Neural cell (in vitro differentiated cells): ENCODE measurements at regions not wholly inside any gene's neighbourhood (a gene's known extent, or its start where the extent isn't known, plus 50 kb on each side); places are given as distances from the start of the nearest gene placed in this dataset.

Experiments
- H2AFZ ChIP-seq: fragments of 200-600, 300-800 bp; sonication (generic), shearing (Covaris generic); 2 replicates; pipeline ENCODE4 v1.6.0; 2014; ENCODE audit warnings: low read depth, mild to moderate bottlenecking, antibody characterized with exemption, low read length, moderate library complexity
- H3F3A ChIP-seq: fragments of 200-600 bp; shearing (Covaris generic); 2 replicates; pipeline ENCODE4 v1.6.1; 2016; ENCODE audit warnings: mild to moderate bottlenecking, moderate library complexity, mixed read lengths, antibody characterized with exemption, low read length; ENCODE audit not compliant: insufficient read depth, poor library complexity, severe bottlenecking
- H3K27ac ChIP-seq: fragments of 200-600, 300-800 bp; sonication (generic), shearing (Covaris generic); 2 replicates; pipeline ENCODE4 v1.5.1; 2014; ENCODE audit warnings: mild to moderate bottlenecking, low read length, moderate library complexity
- H3K27me3 ChIP-seq: fragments of 300-800, 200-600 bp; sonication (generic), shearing (Covaris generic); 2 replicates; pipeline ENCODE4 v1.6.0; 2014; ENCODE audit warnings: mild to moderate bottlenecking, low read depth, low read length, moderate library complexity; ENCODE audit not compliant: insufficient read depth
- H3K36me3 ChIP-seq: fragments of 300-800, 200-600 bp; sonication (generic), shearing (Covaris generic); 2 replicates; pipeline ENCODE4 v1.5.1; 2014; ENCODE audit warnings: mild to moderate bottlenecking, antibody characterized with exemption, low read length, moderate library complexity; ENCODE audit not compliant: insufficient read depth
- H3K4me2 ChIP-seq: fragments of 300-800, 200-600 bp; sonication (generic), shearing (Covaris generic); 2 replicates; pipeline ENCODE4 v1.6.0; 2014; ENCODE audit warnings: mild to moderate bottlenecking, low read length
- H3K4me3 ChIP-seq: fragments of 300-800, 200-600 bp; sonication (generic), shearing (Covaris generic); 2 replicates; pipeline ENCODE4 v1.5.1; 2014; ENCODE audit warnings: mild to moderate bottlenecking, low read length, moderate library complexity
- H3K79me2 ChIP-seq: fragments of 200-600 bp; shearing (Covaris generic); replicated peaks from 2 replicates; pipeline ENCODE4 v1.6.0; 2014; ENCODE audit warnings: mild to moderate bottlenecking, low read length, moderate library complexity; ENCODE audit not compliant: insufficient read depth
- H3K9ac ChIP-seq: fragments of 300-800, 200-600 bp; sonication (generic), shearing (Covaris generic); 2 replicates; pipeline ENCODE4 v1.6.1; 2016; ENCODE audit warnings: mild to moderate bottlenecking, low read length, mixed read lengths
- H3K9me2 ChIP-seq: fragments of 200-600 bp; shearing (Covaris generic); 2 replicates; pipeline ENCODE4 v1.6.1; 2016; ENCODE audit warnings: mild to moderate bottlenecking, low read length, mixed read lengths; ENCODE audit not compliant: insufficient read depth
- H3K9me3 ChIP-seq: fragments of 200-600, 300-800 bp; sonication (generic), shearing (Covaris generic); 2 replicates; pipeline ENCODE4 v1.6.1; 2016; ENCODE audit warnings: mild to moderate bottlenecking, mixed run types, low read length, moderate library complexity, mixed read lengths
- H4K20me1 ChIP-seq: fragments of 200-600 bp; shearing (Covaris generic); 2 replicates; pipeline ENCODE4 v1.6.1; 2016; ENCODE audit warnings: mild to moderate bottlenecking, mixed run types; ENCODE audit not compliant: insufficient read depth
- EP300 ChIP-seq: fragments of 450-650 bp; conservative IDR thresholded peaks from 2 replicates; pipeline ENCODE4 v1.6.1; 2014; ENCODE audit warnings: antibody characterized with exemption, mild to moderate bottlenecking, moderate library complexity; ENCODE audit not compliant: poor library complexity, severe bottlenecking
- EZH2 ChIP-seq: fragments of 200-600, 300-800 bp; shearing (Covaris generic), sonication (generic); IDR thresholded peaks from 2 replicates; pipeline ENCODE4 v1.6.1; 2014; ENCODE audit warnings: antibody characterized with exemption, low read length, borderline replicate concordance, mild to moderate bottlenecking; ENCODE audit not compliant: insufficient read depth, poor library complexity, severe bottlenecking
- MXI1 ChIP-seq: fragments of 450-650 bp; conservative IDR thresholded peaks from 2 replicates; pipeline ENCODE4 v1.6.1; 2014; ENCODE audit warnings: antibody characterized with exemption, mild to moderate bottlenecking; ENCODE audit not compliant: poor library complexity, severe bottlenecking
- POLR2AphosphoS5 ChIP-seq: IDR thresholded peaks from 2 replicates; pipeline ENCODE4 v1.6.1; 2012
- RAD21 ChIP-seq: fragments of 450-650 bp; conservative IDR thresholded peaks from 2 replicates; pipeline ENCODE4 v1.6.1; 2014; ENCODE audit warnings: antibody characterized with exemption, mild to moderate bottlenecking, moderate library complexity
- REST ChIP-seq: IDR thresholded peaks from 2 replicates; pipeline ENCODE4 v1.6.1; 2012; ENCODE audit warnings: borderline replicate concordance
- SMC3 ChIP-seq: fragments of 450-650 bp; conservative IDR thresholded peaks from 2 replicates; pipeline ENCODE4 v1.6.1; 2014; ENCODE audit warnings: antibody characterized with exemption, mild to moderate bottlenecking, moderate library complexity; ENCODE audit not compliant: poor library complexity
- TAF1 ChIP-seq: IDR thresholded peaks from 2 replicates; pipeline ENCODE4 v1.6.1; 2012; ENCODE audit warnings: low read depth
- TF ChIP-seq, protein P1 (sequence below): fragments of 450-650 bp; IDR thresholded peaks from 2 replicates; pipeline ENCODE4 v1.5.1; 2014; ENCODE audit warnings: antibody characterized with exemption, mild to moderate bottlenecking, moderate library complexity; ENCODE audit not compliant: poor library complexity, severe bottlenecking

DNA sequence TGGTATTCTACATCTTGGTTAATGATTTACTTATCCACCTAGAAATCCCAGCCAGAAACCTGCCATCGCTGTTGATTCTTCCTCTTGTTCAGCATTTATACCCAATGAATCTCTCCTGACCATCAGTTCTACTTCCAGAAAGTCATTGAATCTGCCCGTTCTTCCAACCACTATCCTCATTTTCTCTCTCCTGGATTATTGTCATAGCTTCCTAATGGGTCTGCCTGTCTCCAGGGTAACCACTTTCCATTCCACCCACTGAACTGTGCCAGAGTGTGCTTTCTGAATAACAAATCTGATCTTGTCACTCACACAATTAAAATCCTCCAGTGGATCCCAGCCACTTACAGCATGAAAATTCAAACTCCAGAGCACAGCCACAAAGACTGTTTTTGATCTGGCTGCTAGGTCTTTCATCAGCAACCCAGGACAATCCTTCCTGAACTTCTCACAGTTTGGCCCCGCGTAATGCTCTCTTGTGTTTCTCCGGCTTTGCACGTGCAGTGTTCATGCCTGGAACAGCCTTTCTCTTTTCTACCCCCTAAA lies 330.6 kb downstream of the SPRY2 start:
- Histone ChIP-seq H3K9me2 (no peaks in the 10 kb centered on the region), H3K9me3 (peaks cover 4% of the 10 kb centered on the region), H3K27me3 (no peaks in the 10 kb centered on the region), H4K20me1 (no peaks in the 10 kb centered on the region), H3K9ac (no peak overlapping the region), H3F3A (no peaks in the 10 kb centered on the region), H3K79me2 (no peaks in the 10 kb centered on the region), H3K4me2 (peak overlapping the region; percentile 12), H2AFZ (no peak overlapping the region), H3K27ac (peak overlapping the region; percentile 65), H3K36me3 (no peaks in the 10 kb centered on the region), H3K4me3 (peak overlapping the region; percentile 21)
- TF ChIP-seq EP300 (peak; percentile 36), RAD21 (no peak), REST (peak; percentile 93), POLR2AphosphoS5 (peak; percentile 19), TAF1 (no peak)

DNA sequence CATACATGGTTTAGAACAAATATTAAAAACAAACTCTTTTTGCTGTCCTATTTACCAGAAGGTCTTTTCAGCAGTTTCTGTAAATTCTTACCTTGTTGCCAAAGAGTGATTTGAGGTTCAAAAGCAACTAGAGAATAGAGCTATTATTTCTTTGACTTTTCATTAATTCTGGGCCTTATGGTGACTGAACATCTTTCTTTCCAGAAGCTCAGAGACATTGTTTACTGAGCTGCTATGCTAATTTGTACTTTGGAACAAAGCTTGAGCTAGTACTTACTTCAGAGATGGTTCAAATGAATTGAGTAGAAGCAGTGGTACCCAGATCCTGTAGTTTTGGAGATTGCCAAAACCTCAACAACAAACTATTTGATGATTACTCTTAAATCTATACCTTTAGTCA lies 331.2 kb downstream of the SPRY2 start:
- H3K4me3 ChIP-seq: no peak overlapping the region
- no peaks in the 10 kb centered on the region for H3K9me2 ChIP-seq
- no peak overlapping the region for H3K9ac ChIP-seq
- H3F3A ChIP-seq: no peaks in the 10 kb centered on the region
- TF ChIP-seq MXI1 (no peak), SMC3 (no peak), REST (no peak), EP300 (no peak), EZH2 (no peak), TAF1 (no peak), POLR2AphosphoS5 (no peak), RAD21 (no peak)
- TF ChIP-seq, protein P1, sequence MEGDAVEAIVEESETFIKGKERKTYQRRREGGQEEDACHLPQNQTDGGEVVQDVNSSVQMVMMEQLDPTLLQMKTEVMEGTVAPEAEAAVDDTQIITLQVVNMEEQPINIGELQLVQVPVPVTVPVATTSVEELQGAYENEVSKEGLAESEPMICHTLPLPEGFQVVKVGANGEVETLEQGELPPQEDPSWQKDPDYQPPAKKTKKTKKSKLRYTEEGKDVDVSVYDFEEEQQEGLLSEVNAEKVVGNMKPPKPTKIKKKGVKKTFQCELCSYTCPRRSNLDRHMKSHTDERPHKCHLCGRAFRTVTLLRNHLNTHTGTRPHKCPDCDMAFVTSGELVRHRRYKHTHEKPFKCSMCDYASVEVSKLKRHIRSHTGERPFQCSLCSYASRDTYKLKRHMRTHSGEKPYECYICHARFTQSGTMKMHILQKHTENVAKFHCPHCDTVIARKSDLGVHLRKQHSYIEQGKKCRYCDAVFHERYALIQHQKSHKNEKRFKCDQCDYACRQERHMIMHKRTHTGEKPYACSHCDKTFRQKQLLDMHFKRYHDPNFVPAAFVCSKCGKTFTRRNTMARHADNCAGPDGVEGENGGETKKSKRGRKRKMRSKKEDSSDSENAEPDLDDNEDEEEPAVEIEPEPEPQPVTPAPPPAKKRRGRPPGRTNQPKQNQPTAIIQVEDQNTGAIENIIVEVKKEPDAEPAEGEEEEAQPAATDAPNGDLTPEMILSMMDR: no peak
- H3K9me3 ChIP-seq: no peaks in the 10 kb centered on the region
- no peak overlapping the region for H2AFZ ChIP-seq
- no peaks in the 10 kb centered on the region for H3K27me3 ChIP-seq
- H3K4me2 ChIP-seq: no peak overlapping the region
- H3K36me3 ChIP-seq: no peaks in the 10 kb centered on the region
- H4K20me1 ChIP-seq: no peaks in the 10 kb centered on the region
- H3K27ac ChIP-seq: peak overlapping the region; percentile 65
- H3K79me2 ChIP-seq: no peaks in the 10 kb centered on the region
